Pons (tissue), 1 donor: ENCODE measurements at regions not wholly inside any gene's neighbourhood (a gene's known extent, or its start where the extent isn't known, plus 50 kb on each side); places are given as distances from the start of the nearest gene placed in this dataset.
"Not testable (repeated sequence)": the region's sequence is repeated elsewhere in the genome, so short reads cannot be mapped to it uniquely, and the experiment has no call there.

Experiments
- DNase-seq: peaks from one replicate; pipeline ENCODE4 v3.0.0-alpha.2; 2016; ENCODE audit warnings: low spot score

DNA sequence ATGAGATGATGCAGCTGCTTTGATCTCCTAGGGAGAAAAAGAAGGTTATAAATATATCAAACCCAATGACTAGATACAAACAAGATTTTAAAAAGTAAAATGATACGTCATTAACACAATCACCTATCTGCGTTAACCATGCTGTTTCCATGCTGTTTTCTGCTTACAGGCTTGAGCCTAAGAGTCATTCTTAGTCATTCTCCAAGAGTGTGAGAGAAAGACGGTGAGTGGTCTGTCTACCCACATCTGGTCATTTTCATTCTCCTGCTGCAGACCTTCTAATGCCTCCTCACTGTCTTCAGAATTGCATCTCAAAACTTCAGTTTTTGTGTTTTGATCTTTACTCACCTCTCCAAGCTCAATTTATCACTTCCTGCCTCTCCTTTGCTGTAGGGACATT lies 98.0 kb upstream of the ELMO1 start:
- no peak for DNase-seq

DNA sequence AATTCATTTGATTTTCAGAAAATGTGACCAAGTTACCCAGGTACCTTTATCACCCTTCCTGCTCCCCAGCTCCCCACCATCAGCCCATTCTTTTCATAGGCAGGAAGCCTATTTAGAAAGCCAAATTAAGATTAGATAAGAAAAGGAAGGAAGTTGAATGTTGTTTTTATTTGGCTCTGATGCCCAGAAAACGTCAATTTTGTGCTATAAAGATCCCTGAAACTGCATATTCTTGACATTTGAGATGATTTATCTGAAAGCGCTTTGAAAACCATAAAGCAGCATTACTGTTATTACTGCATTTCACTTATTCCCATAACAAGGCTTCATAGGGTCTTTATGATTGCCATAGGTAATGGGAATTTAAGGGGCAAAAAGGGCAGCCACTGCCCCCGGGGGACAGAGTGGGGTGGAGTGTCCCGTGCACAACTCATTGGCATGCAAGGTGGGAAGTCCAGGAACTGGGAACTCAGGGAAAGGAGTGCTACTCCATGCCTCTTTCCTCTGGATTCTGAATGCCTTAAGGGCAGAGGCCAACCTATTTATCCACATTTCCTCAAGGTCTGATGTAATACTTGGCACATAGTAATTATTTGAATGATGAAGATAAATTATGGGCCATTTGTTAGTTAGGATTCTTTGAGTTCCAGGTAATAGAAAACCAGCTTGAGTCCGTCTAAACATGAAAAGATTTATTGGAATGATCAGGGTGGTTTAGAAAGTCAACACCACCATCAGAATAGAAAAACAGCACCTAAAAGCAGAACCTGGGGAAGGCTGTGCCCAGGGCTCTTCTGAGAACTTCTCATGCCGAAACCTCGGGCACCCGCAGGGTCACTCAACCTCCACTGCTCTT lies 100.6 kb upstream of the ELMO1 start:
- DNase-seq = no peak

DNA sequence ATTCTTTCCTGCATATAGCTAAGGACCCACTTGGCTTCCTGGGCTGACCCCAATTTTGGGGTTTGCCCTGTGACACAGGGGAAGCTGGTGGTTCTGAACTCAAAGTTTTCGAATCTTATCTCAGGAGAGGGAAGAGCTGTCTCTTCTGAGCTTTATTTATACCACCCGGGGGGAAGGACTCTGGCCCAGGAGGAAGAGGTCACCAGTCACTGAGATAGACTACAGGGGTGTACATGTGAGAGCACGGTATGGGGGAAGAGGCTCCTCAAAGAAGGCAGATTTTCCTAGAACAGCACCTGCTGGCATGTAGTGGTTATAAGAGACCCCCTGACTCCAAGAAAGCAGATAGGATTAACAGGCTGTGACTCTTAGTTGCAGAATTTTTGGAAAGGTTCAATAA lies 101.8 kb upstream of the ELMO1 start:
- no peak for DNase-seq

- no peak for DNase-seq
Observed at GRCh38 chr7:37550872-37551271, 102.2 kb upstream of the ELMO1 start.

DNA sequence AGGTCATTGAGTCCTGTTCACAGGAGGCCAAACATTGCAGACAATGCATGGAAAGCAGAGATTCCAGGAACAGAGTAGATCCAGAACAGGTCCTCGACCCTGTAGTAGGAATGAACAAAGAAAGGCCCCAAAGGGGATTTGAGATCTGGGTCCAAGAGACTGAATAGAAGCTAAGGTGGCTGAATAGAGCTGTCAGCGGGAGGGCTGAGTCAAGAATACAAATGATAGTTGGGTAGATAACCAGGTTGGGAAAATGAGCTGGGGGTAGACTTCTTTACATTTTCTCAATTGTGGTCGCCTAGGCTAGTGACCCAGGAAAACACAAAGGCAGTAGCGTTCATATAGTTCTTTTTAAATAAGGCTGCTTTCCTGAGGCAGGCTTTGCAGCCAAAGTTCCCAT lies 103.4 kb upstream of the ELMO1 start:
- no peak for DNase-seq

DNA sequence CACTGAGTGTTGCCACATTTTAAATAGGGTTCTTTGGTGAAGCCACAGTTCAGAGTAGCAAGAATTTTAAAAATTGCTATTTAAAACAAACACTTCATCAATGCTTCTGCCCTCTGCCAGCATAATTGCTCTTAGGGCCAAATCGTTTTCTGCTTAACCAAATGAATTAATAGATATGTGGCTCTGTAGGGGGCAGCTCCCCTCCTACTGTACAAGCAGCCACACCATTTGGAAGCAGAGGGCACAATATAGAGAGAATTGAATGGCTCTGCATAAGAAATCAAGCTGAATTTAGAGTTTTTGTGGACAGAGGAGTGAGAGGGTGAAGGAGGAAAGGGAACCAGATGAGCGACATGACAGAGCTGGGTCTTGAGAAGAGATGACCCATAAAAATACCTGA lies 103.8 kb upstream of the ELMO1 start:
- not testable (repeated sequence) for DNase-seq

DNA sequence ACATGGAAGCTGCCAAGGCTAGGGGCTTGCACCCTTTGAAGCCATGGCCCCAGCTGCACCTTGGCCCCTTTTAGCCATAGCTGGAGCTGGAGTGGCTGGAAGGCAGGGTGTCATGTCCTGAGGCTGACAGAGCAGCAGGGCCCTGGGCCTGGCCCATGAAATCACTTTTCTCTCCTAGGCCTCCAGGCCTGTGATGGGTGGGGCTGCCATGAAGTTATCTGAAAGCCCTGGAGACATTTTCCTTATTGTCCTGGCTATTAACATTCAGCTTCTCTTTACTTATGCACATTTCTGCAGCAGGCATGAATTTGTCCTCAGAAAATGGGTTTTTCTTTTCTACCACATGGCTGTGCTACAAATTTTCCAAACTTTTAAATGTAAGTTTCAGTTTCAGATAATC lies 106.9 kb upstream of the ELMO1 start:
- no peak for DNase-seq

GRCh38 chr7:37557571-37558209 lies 109.0 kb upstream of the ELMO1 start:
- DNase-seq = no peak

DNA sequence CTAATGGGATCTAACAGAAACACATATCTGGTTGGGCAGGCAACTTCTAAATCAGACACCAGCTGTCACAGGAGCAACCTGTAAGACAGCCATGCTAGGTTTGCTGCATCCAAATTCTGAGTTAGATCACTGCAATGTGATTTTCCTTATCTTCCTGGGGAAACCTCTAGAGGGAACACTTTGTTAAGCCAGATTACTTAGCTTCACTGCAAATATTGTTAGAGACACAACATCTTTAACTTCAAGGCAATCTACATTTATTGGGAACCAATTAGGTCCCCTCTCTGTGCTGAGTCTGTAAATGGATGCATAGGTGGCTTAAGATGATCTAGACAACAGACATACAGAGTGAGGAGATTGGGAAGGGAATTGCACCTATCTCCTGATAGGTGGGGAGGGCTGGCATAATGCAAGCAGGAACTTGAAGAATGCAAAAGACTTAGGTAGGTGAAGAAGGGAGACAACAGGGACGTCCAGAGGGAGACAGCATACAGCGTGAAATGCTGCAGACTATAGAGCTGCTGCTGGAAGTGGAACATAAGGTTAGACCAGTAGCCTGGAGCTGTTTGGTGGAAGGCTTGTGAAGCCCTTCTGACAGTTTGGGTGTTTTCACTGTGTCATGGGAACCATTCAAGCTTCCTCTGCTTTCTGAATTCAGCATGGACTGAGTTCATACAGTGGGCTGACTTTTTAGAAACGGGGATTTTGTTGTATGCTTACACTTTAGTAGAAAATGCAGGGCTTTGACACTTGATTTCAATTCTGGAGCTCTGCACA lies 109.8 kb upstream of the ELMO1 start:
- DNase-seq = peak; percentile 31

DNA sequence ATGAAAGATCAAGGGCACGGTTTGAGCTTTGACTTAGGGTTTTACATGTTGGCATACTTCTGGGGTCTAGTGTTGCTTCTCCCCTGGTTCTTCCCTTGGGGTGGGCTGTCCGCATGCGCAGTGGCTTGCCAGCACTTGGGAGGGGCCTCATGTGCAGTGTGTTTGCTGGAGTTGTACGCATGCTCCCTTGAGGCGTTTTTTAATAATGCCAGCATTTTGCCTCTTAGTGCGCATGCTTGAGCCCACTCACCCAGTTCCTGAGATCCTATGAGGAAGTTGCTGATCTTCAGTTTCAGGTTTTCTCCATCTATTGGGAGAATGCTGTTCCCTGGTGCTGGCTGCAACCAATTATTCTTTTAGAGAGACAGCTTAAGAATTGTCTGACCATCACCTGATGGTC lies 113.4 kb upstream of the GPR141 start:
- no peak for DNase-seq

DNA sequence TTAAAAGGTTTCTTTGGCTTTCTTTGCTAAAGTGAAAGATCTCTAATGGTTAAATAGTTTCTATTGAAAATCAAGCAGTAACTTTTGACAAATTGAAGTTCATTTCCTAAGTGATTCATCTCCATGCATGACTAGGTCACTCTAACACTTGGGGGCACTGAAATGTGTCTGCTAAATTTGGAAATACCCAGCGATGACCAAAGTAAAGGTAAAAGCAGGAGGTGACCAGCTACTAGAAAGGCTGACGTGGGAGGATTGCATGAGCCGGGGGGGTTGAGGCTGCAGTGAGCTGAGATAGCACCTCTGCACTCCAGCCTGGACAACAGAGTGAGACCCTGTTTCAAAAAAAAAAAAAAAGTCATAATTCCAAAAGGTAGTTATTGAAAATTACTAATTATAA lies 111.8 kb upstream of the GPR141 start:
- DNase-seq = no peak

DNA sequence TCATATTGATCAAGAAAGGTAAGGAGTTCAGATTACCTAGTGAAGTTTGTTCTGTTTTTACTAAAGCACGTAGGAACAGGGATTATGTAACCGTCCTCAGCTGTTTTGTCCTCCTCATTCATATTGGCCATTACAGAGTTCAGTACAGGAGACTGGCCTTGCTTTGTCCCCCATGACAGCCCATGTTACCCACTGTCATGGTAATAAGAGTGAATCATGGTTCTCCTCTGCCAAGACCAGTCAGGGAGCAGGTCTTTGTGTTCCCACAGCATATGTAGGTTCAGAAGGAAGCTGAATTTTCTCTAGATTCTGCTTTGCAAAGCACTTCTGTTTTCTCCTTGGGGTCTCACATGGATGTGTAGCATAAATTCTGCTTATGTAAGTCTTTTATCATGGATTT lies 106.2 kb upstream of the GPR141 start:
- no peak for DNase-seq

DNA sequence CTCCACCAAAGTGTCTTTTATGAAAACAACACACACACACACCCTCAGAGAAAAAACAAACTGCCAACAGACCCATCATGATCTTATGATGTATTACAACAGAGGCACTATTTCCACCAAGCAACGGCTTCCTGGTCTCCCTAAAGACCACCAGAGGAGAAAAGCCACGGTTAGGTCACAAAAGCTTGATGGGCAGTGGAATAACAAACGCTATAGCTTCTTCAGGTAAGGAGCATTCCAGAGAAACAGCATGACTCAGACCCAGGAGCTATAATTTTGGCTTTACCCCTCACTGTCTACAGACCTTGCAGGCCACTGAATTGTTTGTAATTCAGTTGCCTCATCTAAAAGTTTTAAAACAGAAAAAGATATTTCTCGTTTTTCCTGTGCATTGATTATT lies 105.7 kb upstream of the GPR141 start:
- DNase-seq = no peak

DNA sequence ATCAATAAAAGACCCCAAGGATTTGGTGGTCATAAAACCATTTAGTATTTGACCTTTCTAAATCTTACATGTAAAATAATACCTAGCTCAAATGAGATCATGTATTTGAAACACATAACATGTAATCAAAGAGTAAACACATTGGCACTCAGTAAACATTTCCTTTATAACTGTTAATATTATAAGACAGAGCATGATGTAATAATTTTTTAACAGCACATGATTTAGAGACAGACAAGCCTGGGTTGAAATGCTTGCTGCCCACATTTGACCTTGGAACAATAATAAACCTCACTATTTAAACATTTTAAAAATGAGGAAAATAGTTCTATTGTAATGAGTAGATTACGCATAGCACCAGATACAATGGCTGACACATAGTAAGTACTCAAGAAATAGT lies 105.2 kb upstream of the GPR141 start:
- DNase-seq = no peak

DNA sequence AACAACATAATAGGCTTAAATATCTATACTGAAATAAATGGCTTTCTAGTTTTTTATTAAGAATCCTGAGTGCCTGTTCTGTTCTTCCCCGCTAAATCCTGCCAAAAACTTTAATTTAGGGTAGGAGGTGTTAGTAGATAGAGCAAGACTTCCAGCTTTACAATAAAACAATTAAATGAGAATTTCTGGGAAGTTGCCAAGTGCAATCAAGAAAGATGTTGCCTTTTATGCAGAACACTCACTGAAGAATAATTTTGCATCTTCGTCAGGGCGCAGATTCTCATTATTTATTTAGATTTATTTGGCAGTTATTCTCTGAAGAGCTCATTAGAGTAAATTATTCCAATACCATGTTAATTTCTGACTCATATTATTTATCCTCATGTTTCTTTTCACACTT lies 103.2 kb upstream of the GPR141 start:
- no peak for DNase-seq

- not testable (repeated sequence) for DNase-seq
Observed at GRCh38 chr7:37584651-37585463, 98.7 kb upstream of the GPR141 start.

DNA sequence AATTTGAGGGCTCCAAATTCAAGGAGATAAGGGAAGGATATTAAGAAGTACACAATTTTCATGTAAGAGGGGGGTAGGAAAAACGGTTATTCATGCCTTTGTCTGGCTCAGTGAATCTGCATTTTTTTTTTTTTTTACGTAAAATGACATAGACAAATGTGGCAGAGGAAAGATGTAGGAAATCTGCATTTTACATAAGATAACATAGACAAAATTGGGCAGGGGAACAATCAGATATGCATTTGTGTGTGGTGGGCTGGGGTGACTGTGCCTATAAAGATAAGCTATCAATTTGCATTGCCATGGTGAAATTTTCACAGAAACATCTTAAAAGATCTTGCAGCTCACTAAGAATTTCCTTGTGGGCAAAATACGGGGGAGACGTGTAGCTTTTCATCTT lies 92.7 kb upstream of the GPR141 start:
- no peak for DNase-seq

DNA sequence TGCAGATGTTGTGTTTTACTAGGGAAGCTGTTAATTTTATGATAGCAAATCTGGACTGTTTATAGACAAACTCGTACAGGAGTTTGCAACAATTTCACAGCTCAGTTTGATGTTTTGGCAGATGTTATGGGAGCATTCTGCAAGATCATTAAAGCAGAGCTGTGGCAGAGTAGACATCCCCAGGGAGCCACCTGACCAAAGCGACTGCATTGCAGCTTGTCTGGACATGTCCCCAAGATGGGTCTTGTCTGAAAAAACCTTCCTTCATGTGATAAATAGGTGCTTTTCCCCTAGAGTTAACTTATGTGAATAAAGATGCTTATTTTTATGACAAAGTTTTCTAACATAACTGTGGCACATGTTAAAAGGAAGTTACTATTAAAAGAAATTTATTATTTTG lies 91.2 kb upstream of the GPR141 start:
- DNase-seq = no peak

GRCh38 chr7:37594602-37595001 lies 89.0 kb upstream of the GPR141 start:
- no peak for DNase-seq

DNA sequence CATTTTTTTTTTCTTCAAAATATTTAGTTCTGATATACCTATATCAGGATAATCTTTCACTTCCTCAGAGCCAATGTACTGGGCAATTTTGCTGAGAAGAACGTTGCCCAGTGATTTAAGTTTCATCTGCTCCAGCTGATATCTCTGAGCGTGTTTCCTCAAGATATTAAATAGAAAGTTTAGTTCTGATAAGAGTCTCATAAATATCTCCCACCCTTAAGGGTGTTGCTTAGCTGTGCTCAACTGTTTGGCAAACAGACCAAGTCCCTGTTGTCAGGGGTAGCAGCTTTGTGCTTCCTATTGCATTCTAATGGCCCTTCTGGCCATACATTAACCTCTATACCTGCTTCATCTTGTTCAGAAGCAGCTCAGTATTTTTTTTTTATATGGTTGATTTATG lies 84.7 kb upstream of the GPR141 start:
- no peak for DNase-seq

GRCh38 chr7:37601321-37601720 lies 82.2 kb upstream of the GPR141 start:
- DNase-seq = no peak

DNA sequence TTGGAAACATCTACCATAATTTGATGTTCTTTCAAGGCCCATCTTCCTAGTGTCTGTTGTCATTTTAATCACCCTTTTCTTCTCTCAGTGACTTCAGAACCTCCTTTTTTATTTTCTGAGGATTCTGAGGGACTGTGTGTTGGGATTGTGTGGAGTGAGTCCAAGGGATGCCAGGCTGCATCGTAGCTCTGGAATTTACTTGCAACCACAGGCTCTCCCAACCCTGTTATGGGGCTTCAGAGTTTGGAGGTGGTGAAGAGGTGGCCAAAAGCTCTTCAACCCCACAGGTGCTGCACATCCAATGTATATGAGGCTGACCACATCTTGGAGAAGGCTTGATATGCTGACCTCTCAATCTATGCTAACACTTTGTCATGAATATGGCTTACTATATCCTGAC lies 79.5 kb upstream of the GPR141 start:
- no peak for DNase-seq
